Endodermal cell (in vitro differentiated cells): ENCODE measurements at regions not wholly inside any gene's neighbourhood (a gene's known extent, or its start where the extent isn't known, plus 50 kb on each side); places are given as distances from the start of the nearest gene placed in this dataset.

ENCODE experiments used
- DNase-seq: peaks from one replicate; pipeline ENCODE4 v3.0.0-alpha.2; 2017
- H3K27ac ChIP-seq: 2 replicates; pipeline ENCODE4 v1.5.1; 2013; ENCODE audit warnings: mild to moderate bottlenecking, low read depth, low read length, moderate library complexity
- H3K27me3 ChIP-seq: 2 replicates; pipeline ENCODE4 v1.6.1; 2013; ENCODE audit warnings: mild to moderate bottlenecking, low read length, moderate library complexity; ENCODE audit not compliant: insufficient read depth, control insufficient read depth, poor library complexity, severe bottlenecking
- H3K36me3 ChIP-seq: 2 replicates; pipeline ENCODE4 v1.7.0; 2013; ENCODE audit warnings: mild to moderate bottlenecking, low read length, moderate library complexity; ENCODE audit not compliant: control insufficient read depth, insufficient read depth
- H3K4me1 ChIP-seq: one replicate; pipeline ENCODE4 v1.7.0; 2013; ENCODE audit warnings: low read length; ENCODE audit not compliant: control insufficient read depth, insufficient read depth
- H3K4me3 ChIP-seq: 2 replicates; pipeline ENCODE4 v1.5.1; 2013; ENCODE audit warnings: mild to moderate bottlenecking, low read length, moderate library complexity
- H3K9ac ChIP-seq: 2 replicates; pipeline ENCODE4 v1.6.1; 2013; ENCODE audit warnings: mild to moderate bottlenecking, low read length, moderate library complexity; ENCODE audit not compliant: poor library complexity, severe bottlenecking; ENCODE audit errors: extremely low read depth
- H3K9me3 ChIP-seq: 2 replicates; pipeline ENCODE4 v1.6.1; 2013; ENCODE audit warnings: mild to moderate bottlenecking, low read length, moderate library complexity; ENCODE audit not compliant: control insufficient read depth
- H3K27ac Mint-ChIP-seq: 2 replicates; pipeline ENCODE4 v1.8.0; 2020; ENCODE audit warnings: mixed read lengths
- H3K27me3 Mint-ChIP-seq: 2 replicates; pipeline ENCODE4 v1.8.0; 2021; ENCODE audit warnings: mild to moderate bottlenecking, mixed read lengths; ENCODE audit not compliant: insufficient read depth
- H3K36me3 Mint-ChIP-seq: 2 replicates; pipeline ENCODE4 v1.8.0; 2020; ENCODE audit warnings: low read depth, mixed read lengths
- H3K4me1 Mint-ChIP-seq: 2 replicates; pipeline ENCODE4 v1.8.0; 2020; ENCODE audit warnings: mixed read lengths
- H3K4me3 Mint-ChIP-seq: 2 replicates; pipeline ENCODE4 v1.8.0; 2020; ENCODE audit warnings: mild to moderate bottlenecking, moderate library complexity, mixed read lengths
- H3K9me3 Mint-ChIP-seq: 2 replicates; pipeline ENCODE4 v1.8.0; 2020; ENCODE audit warnings: mild to moderate bottlenecking, mixed read lengths
- CTCF ChIP-seq: fragments of 200-600 bp; sonication (generic); conservative IDR thresholded peaks from 2 replicates; pipeline ENCODE4 v1.5.0; 2021; ENCODE audit warnings: antibody characterized with exemption, mild to moderate bottlenecking
- WGBS, 2 experiments: methylation state at CpG; one replicate each; pipeline versions ENCODE4 v1.1.5 to v1.1.7; 2013; ENCODE audit warnings: missing lambda C conversion rate in 2 of 2, mixed read lengths in 1 of 2; ENCODE audit not compliant: insufficient coverage in 1 of 2, insufficient read length in 1 of 2; 5-methylcytosine and 5-hydroxymethylcytosine counted together

- Mint-ChIP-seq H3K36me3 (no peaks in the 10 kb centered on the region), H3K4me3 (no peak overlapping the region), H3K9me3 (peaks cover 26% of the 10 kb centered on the region), H3K27ac (no peak overlapping the region), H3K27me3 (peaks cover 2% of the 10 kb centered on the region), H3K4me1 (no peaks in the 10 kb centered on the region)
- WGBS, 2 experiments: 67 to 70% methylated on average over 1 of the region's 1 CpG
- Histone ChIP-seq H3K36me3 (no peaks in the 10 kb centered on the region), H3K4me3 (no peak overlapping the region), H3K27ac (no peak overlapping the region), H3K27me3 (no peaks in the 10 kb centered on the region), H3K9ac (no peak overlapping the region), H3K4me1 (no peaks in the 10 kb centered on the region), H3K9me3 (peaks cover 14% of the 10 kb centered on the region)
- no peak for TF ChIP-seq CTCF
- DNase-seq: peak; percentile 33
Observed at GRCh38 chr2:96427917-96428316, 77.2 kb downstream of the NEURL3 start.

GRCh38 chr2:96427169-96427568, 78.0 kb downstream of the NEURL3 start:
- H3K27ac ChIP-seq: no peak overlapping the region
- 84 to 100% methylated on average over 2 to 4 of the region's 4 CpGs for WGBS, 2 experiments
- H3K9ac ChIP-seq: no peak overlapping the region
- H3K9me3 ChIP-seq: peaks cover 14% of the 10 kb centered on the region
- Mint-ChIP-seq H3K4me1 (no peaks in the 10 kb centered on the region), H3K36me3 (no peaks in the 10 kb centered on the region), H3K27ac (no peak overlapping the region), H3K9me3 (peaks cover 26% of the 10 kb centered on the region), H3K4me3 (no peak overlapping the region), H3K27me3 (peaks cover 2% of the 10 kb centered on the region)
- H3K4me3 ChIP-seq: no peak overlapping the region
- TF ChIP-seq CTCF: no peak
- H3K27me3 ChIP-seq: no peaks in the 10 kb centered on the region
- no peaks in the 10 kb centered on the region for H3K4me1 ChIP-seq
- DNase-seq: no peak
- H3K36me3 ChIP-seq: no peaks in the 10 kb centered on the region

- H3K4me3 ChIP-seq: no peak overlapping the region
- H3K9me3 Mint-ChIP-seq: peaks cover 13% of the 10 kb centered on the region
- H3K27me3 Mint-ChIP-seq: peaks cover 11% of the 10 kb centered on the region
- no peak for DNase-seq
- H3K4me1 Mint-ChIP-seq: no peaks in the 10 kb centered on the region
- H3K36me3 ChIP-seq: no peaks in the 10 kb centered on the region
- H3K27ac Mint-ChIP-seq: no peak overlapping the region
- no peaks in the 10 kb centered on the region for H3K36me3 Mint-ChIP-seq
- no peak overlapping the region for H3K4me3 Mint-ChIP-seq
- no peaks in the 10 kb centered on the region for H3K27me3 ChIP-seq
- H3K9ac ChIP-seq: no peak overlapping the region
- no peak for TF ChIP-seq CTCF
- no peak overlapping the region for H3K27ac ChIP-seq
- 60 to 66% methylated on average over 2 of the region's 2 CpGs for WGBS, 2 experiments
- H3K9me3 ChIP-seq: peaks cover 6% of the 10 kb centered on the region
- no peaks in the 10 kb centered on the region for H3K4me1 ChIP-seq
Observed at GRCh38 chr2:96423828-96424227, 81.3 kb downstream of the NEURL3 start.
